ENCODE measurements at regions not wholly inside any gene's neighbourhood (a gene's known extent, or its start where the extent isn't known, plus 50 kb on each side); places are given as distances from the start of the nearest gene placed in this dataset.

- H3K9ac ChIP-seq (ENCODE audit: low read depth, low read length), result no peak overlapping the region
- H3K79me1 ChIP-seq (ENCODE audit: low read depth in 1 of 2, low read length in 2 of 2), result no peaks in the 10 kb centered on the region
- H3K27ac ChIP-seq (ENCODE audit: insufficient read depth, low read length), result no peak overlapping the region
- TF ChIP-seq CHD1 (IDR thresholded peaks at IDR 0.05; ENCODE audit: low read depth, low read length) (no peak), CEBPB (IDR thresholded peaks at IDR 0.05; ENCODE audit: low read depth, low read length) (no peak)
- H2AFZ ChIP-seq (replicated peaks; ENCODE audit: low read length, poor library complexity), result no peak overlapping the region
- H2BK120ac ChIP-seq (ENCODE audit: low read depth, low read length), result no peak overlapping the region
- H4K20me1 ChIP-seq (ENCODE audit: insufficient read depth, low read length), result no peaks in the 10 kb centered on the region
- H4K91ac ChIP-seq (ENCODE audit: insufficient read depth, low read depth, low read length), result no peak overlapping the region
- in situ Hi-C loops (cut with MboI; ENCODE audit: low sequenced_read_pairs) (no loop called here), intact Hi-C loops (cut with micrococcal nuclease) (no loop called here), dilution Hi-C loops (cut with HindIII; ENCODE audit: low sequenced_read_pairs, unreplicated experiment) (no loop called here)
- no peak for ATAC-seq (ENCODE audit: low read depth)
- no peak for DNase-seq
- H3K4me2 ChIP-seq (ENCODE audit: low read depth, low read length), result no peak overlapping the region
- POLR2A ChIA-PET (ENCODE audit: unreplicated experiment), result no interaction called here
- H3K23ac ChIP-seq (ENCODE audit: low read depth, low read length), result no peak overlapping the region
- 80% methylated on average over 1 of the region's 17 CpGs; no CpG with 5 or more reads in 1 of the 2 experiments for WGBS, 2 experiments (ENCODE audit: extremely low coverage in 2 of 2, insufficient read length in 1 of 2)
- no peak overlapping the region for H2AK9ac ChIP-seq (replicated peaks; ENCODE audit: low read depth, low read length, poor library complexity)
- BruUV-seq (replicated peaks), result no TSS peak
- H3K4me1 ChIP-seq (ENCODE audit: control insufficient read depth, insufficient read depth, low read length), result no peaks in the 10 kb centered on the region
- no peak overlapping the region for H4K5ac ChIP-seq (ENCODE audit: low read depth, low read length)
- H3K14ac ChIP-seq (replicated peaks; ENCODE audit: low read depth, low read length), result no peak overlapping the region
- no peak overlapping the region for H3K4me3 ChIP-seq (ENCODE audit: insufficient read depth, low read depth, low read length)
- H2BK20ac ChIP-seq (ENCODE audit: low read depth, low read length), result no peak overlapping the region
- H3K9me1 ChIP-seq (ENCODE audit: insufficient read depth, low read length), result no peaks in the 10 kb centered on the region
- H3K36me3 ChIP-seq (ENCODE audit: control insufficient read depth, insufficient read depth, low read length), result no peaks in the 10 kb centered on the region
- peaks cover 8% of the 10 kb centered on the region for H3K27me3 ChIP-seq (ENCODE audit: control insufficient read depth, insufficient read depth, low read length)
- H2BK15ac ChIP-seq (ENCODE audit: low read depth, low read length), result no peak overlapping the region
- no peak overlapping the region for H3K18ac ChIP-seq (ENCODE audit: low read depth, low read length)
- H2AK5ac ChIP-seq (ENCODE audit: low read depth, low read length), result no peak overlapping the region
- CTCF ChIA-PET, result no interaction called here
- no peak overlapping the region for H3K4ac ChIP-seq (ENCODE audit: low read depth, low read length)
- no peak overlapping the region for H4K8ac ChIP-seq (ENCODE audit: low read depth in 2 of 2, low read length in 2 of 2)
- H3K9me3 ChIP-seq (ENCODE audit: control insufficient read depth, insufficient read depth, low read length), result no peaks in the 10 kb centered on the region
- H2BK5ac ChIP-seq (ENCODE audit: low read depth, low read length, poor library complexity, severe bottlenecking), result no peak overlapping the region
- no peak overlapping the region for H3K56ac ChIP-seq (ENCODE audit: extremely low read depth, insufficient read depth, low read length)
Measured at GRCh38 chr18:76580288-76580962, 85.4 kb upstream of the ZNF516 start.

All from IMR-90 (cell line).